ENCODE measurements at regions not wholly inside any gene's neighbourhood (a gene's known extent, or its start where the extent isn't known, plus 50 kb on each side); places are given as distances from the start of the nearest gene placed in this dataset.

DNA sequence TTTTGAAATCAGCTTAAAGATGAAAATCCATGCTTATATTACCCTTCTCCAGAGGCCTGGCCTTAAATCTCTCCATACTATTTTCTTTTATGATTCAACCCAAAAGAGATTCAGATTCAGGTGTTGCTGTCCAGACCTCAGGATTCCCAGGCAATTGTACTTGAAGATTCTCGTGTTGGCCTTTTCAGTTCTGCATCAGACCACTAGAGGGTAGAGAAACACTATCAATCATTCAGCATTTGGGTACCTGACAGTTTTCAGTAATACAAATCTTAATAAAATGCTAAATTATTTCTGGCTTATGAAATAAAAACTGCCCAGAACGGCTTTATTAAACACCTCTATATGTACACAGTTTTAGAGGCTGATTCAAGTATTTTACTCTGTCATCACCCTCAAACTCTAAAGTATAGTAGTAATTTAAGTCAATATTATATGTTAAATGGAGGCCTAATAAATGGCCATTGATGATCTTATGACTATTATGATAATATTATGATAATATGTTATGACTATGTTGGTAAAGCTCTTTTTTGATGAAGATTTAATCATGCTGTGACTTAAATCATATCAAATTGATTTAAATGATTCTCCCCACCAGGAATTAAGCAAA, 301.1 kb downstream of the DUSP6 start:
- peak; percentile 55 for DNase-seq

- DNase-seq, result no peak
These were observed 304.4 kb downstream of the DUSP6 start for GRCh38 chr12:89047856-89048418.

GRCh38 chr12:89041078-89041477, 311.2 kb downstream of the DUSP6 start:
- no peak for DNase-seq

GRCh38 chr12:89040146-89040964, 311.9 kb downstream of the DUSP6 start:
- no peak for DNase-seq

DNA sequence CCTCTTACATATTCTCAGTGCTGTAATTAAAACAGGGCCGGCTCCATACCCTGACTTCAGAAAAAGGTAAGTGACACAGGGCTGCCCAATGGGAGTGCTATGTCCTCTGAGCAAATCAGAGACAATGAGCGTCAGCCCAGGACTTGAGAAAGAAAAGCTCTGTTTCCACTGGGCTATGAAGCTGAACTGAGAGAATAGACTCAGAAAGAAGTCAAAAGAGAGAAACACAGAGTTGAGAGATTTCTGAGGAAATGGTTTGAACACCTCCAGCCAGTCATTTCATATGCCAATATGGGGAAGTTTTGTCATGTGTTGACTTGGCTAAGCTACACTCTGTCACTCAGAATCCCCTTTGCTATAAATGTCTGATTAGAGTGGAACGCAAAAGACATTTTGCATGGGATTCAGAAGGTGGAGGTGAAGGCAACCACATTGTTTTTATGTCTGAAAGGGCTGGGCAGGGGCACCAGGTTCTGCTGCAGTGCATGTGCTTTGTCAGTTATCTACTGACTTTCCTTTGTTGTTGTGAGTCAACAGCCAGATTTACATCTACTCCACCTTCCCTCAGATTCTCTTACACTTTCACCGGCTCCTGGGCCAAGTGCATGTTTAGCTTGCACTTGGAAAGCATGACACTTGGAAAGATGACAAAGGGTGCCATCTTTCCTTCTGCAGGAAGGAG, 313.3 kb downstream of the DUSP6 start:
- no peak for DNase-seq

GRCh38 chr12:89033062-89033461, 319.2 kb downstream of the DUSP6 start:
- DNase-seq, result no peak

- no peak for DNase-seq
These were observed 322.3 kb downstream of the DUSP6 start for GRCh38 chr12:89029961-89030360.

DNA sequence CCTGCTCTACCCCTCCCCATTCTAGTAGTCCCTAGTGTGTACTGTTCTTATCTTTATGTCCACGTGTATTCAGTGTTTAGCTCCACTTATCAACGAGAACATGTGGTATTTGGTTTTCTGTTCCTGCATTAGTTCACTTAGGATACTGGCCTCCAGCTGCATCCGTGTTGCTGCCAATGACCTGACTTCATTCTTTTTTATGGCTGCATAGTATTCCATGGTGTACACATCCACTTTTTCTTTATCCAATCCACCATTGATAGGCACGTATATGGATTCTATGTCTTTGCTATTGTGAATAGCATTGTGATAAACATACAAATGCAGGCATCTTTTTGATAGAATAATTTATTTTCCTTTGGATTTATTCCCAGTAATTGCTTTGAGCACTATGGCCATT, 327.7 kb downstream of the DUSP6 start:
- no peak for DNase-seq

GRCh38 chr12:89023936-89024335, 328.4 kb downstream of the DUSP6 start:
- DNase-seq, result no peak

GRCh38 chr12:89020689-89021088, 331.6 kb downstream of the DUSP6 start:
- no peak for DNase-seq

DNA sequence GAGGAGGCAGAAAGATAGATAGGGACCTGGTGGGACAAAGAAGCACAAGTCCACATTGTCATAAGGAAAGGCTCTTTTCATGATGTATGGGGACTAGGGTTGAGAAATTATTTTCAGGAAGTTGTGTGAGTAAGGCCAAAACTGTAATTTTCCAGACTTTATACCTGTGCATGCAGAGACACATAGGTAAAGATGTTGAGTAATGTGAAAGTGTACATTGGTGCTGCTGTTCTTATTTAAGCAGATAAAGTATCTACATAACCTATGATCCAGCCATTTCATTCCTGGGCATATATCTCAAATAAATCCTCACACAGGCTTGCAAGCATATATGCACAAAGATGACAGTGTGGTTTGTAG, 332.2 kb downstream of the DUSP6 start:
- no peak for DNase-seq

DNA sequence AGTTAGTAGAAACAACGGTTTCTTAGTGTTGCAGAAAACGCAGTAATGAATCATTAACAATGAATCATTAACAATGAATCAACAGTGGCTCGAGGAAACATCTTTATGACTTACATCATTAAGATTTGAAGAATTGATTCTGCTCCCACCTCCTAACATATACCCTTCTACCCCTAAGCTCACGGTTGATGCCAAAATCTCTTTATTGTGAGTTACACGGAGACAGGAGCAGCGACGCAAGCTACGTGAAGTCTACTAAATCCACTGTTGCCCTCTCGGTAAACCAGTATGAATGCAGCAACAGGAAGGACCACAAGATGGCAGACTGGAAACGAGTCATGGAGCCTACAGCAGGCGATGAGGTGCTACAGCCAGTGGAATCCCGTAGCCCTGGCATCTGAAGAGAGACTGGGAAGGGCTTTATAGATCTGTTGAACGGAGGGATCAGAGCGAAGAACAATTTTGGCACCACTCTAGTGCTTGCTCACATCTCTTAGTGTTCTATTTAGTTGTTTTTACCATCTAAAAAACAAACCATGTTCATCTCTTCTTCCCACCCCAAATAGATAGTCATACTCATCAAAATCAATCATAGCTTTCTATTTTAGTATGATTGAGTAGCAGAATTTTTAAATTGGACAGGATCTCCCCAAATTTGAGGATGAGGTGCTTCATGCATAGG, 332.7 kb downstream of the DUSP6 start:
- DNase-seq, result peak; percentile 78

GRCh38 chr12:89016970-89017778, 335.1 kb downstream of the DUSP6 start:
- DNase-seq, result peak; percentile 76

DNA sequence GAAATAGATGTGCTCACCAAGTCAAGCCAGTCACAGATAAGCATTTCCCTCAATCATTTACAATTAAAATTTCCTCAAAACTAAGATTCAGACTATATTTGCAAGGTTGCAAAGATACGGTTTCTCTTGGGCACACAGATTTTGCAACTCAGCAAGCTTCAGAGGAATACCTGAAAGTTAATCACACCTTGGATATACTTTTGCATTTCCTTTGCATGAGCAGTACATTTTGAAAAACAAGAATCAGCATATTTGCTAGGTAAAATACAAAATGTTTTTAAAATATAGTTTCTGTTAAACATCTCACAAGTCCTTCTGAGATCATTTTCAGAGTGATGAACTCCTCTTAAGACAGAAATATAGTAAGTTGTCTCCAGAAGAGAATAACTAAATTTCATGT, 336.9 kb downstream of the DUSP6 start:
- DNase-seq, result no peak

- no peak for DNase-seq
These were observed 353.9 kb downstream of the DUSP6 start for GRCh38 chr12:88998421-88998820.

DNA sequence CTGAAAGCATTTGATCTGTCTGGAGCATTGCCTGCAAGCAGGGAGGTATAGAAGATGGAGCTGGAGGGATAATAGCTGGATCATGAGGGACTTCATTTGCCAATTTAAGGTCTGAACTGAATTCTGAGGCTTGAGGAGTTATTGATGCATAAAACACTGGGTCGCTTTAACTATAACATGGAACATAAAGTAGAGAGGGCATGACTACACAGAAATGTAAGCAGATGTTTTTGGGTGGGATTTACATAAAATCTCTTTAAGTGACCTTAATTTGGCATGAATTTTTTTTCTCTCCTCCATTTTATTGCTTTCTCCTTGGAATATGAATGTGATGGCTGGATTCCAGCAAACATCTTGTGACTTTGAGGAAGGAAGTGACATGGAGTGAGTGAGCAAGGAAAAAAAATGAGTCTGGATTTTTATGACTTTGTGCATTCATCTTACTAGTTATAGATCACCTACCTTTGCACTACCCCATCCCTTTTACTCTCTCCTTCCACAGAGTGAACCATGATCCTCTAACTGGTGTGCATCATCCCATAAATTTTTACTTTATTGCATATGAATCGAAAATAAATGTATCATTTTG, 356.0 kb downstream of the DUSP6 start:
- DNase-seq, result no peak

DNA sequence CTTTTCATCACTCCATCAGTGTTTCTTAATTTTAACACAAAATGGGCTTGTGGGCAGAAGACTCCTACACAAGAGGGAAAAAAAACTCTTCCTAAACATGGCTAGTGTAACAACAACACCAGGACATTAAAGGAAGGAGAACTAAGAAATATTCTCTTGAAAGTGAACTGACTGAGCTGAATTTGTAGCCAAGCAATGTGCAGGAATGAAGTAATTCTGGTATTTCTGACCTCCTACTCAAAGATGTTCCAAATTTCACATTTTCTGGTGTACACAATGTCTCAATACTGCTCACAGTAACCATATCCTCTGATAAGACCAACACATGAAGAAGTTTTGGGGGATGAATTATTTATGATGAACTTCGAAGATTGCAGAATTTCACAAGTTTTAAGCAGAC, 357.3 kb downstream of the DUSP6 start:
- DNase-seq, result no peak

DNA sequence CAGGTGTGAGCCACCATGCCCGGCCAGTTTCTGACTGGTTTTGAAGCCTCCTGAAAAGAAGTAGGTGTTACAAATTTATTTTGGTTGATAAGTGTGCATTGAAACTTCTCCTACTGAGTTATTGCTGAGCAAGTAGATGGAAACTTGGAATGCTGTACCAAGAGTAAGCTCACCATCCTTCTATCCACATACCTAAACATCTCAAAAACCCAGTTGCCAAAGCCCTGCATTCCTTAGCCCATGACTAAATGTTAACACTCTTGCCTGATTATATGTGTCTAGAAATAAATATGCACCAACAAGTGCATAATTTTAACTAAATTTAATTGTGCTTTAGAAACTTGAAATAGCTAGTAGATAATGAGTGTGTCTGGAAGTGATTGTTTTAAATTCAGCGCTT, 357.8 kb downstream of the DUSP6 start:
- DNase-seq, result no peak

- peak; percentile 74 for DNase-seq
These were observed 358.6 kb downstream of the DUSP6 start for GRCh38 chr12:88993651-88994050.

GRCh38 chr12:88986056-88986455, 366.2 kb downstream of the DUSP6 start:
- DNase-seq, result no peak

- no peak for DNase-seq
These were observed 366.7 kb downstream of the DUSP6 start for GRCh38 chr12:88985631-88986030.

GRCh38 chr12:88985011-88985410, 367.3 kb downstream of the DUSP6 start:
- no peak for DNase-seq
